Left ventricle myocardium inferior (tissue), 1 donor: ENCODE measurements at regions not wholly inside any gene's neighbourhood (a gene's known extent, or its start where the extent isn't known, plus 50 kb on each side); places are given as distances from the start of the nearest gene placed in this dataset.
"Not testable (repeated sequence)": the region's sequence is repeated elsewhere in the genome, so short reads cannot be mapped to it uniquely, and the experiment has no call there.

Source experiments
- DNase-seq: peaks from one replicate; pipeline ENCODE4 v3.0.0-alpha.2; 2020
- H3K27ac ChIP-seq: fragments of 200-600 bp; replicated peaks from 2 replicates; pipeline ENCODE4 v1.8.0; 2021
- H3K27me3 ChIP-seq: fragments of 200-600 bp; 2 replicates; pipeline ENCODE4 v1.8.0; 2021; ENCODE audit warnings: low read depth
- H3K36me3 ChIP-seq: fragments of 200-600 bp; 2 replicates; pipeline ENCODE4 v1.8.0; 2021
- H3K4me1 ChIP-seq: fragments of 200-600 bp; 2 replicates; pipeline ENCODE4 v1.8.0; 2021
- H3K4me3 ChIP-seq: fragments of 200-600 bp; 2 replicates; pipeline ENCODE4 v1.8.0; 2021; ENCODE audit warnings: mild to moderate bottlenecking, moderate library complexity
- H3K9me3 ChIP-seq: fragments of 200-600 bp; replicated peaks from 2 replicates; pipeline ENCODE4 v1.8.0; 2021
- intact Hi-C: fragments of 100-400 bp; cut with micrococcal nuclease; formaldehyde crosslinking; loops from one replicate; pipeline ENCODE4 v1.11.0; 2022
- TF ChIP-seq, protein P1 (sequence below): fragments of 200-600 bp; IDR thresholded peaks from 2 replicates; pipeline ENCODE4 v1.8.0; 2021; ENCODE audit warnings: antibody characterized with exemption, mild to moderate bottlenecking, borderline replicate concordance
- donor health status: DM: no; HTN: yes; CAD: no; lungs with severe emphysema.

DNA sequence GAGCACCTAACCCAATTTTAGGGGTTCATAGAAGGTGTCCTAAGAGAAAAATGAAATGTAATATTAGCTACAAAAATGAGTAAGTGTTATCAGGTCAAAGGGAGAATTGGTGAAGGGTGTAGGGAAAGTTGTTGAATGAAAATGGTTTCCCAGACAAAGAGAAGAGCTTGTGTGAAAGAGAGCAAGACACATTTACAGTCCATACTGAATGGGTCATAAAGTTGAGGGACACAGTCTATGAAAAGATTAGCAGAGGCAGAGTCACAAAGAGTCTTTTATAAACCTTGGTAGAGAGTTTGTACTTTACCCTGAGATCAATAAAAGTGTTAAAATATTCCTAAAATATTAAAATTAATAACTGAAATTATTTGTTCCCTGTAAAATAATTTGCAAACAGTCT, 759.4 kb downstream of the DIAPH3 start:
- no peak for DNase-seq
- Histone ChIP-seq H3K27me3 (no peaks in the 10 kb centered on the region), H3K27ac (no peak overlapping the region), H3K36me3 (no peaks in the 10 kb centered on the region), H3K4me1 (peaks cover 11% of the 10 kb centered on the region), H3K4me3 (no peak overlapping the region), H3K9me3 (peaks cover 29% of the 10 kb centered on the region)
- TF ChIP-seq, protein P1, sequence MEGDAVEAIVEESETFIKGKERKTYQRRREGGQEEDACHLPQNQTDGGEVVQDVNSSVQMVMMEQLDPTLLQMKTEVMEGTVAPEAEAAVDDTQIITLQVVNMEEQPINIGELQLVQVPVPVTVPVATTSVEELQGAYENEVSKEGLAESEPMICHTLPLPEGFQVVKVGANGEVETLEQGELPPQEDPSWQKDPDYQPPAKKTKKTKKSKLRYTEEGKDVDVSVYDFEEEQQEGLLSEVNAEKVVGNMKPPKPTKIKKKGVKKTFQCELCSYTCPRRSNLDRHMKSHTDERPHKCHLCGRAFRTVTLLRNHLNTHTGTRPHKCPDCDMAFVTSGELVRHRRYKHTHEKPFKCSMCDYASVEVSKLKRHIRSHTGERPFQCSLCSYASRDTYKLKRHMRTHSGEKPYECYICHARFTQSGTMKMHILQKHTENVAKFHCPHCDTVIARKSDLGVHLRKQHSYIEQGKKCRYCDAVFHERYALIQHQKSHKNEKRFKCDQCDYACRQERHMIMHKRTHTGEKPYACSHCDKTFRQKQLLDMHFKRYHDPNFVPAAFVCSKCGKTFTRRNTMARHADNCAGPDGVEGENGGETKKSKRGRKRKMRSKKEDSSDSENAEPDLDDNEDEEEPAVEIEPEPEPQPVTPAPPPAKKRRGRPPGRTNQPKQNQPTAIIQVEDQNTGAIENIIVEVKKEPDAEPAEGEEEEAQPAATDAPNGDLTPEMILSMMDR, result no peak
- intact Hi-C loops, result no loop called here

DNA sequence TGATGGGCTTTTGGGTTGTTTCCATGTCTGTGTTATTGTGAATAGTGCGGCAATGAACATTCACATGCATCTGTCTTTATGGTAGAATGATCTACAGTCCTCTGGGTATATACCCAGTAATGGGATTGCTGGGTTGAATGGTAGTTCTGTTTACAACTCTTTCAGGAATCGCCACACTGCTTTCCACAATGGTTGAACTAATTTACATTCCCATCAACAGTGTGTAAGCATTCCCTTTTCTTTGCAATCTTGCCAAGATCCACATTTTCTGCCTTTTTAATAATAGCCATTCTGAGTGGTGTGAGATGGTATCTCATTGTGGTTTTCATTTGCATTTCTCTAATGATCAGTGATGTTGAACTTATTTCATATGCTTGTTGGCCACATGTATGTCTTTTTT, 756.5 kb downstream of the DIAPH3 start:
- H3K36me3 ChIP-seq, intact Hi-C loops, H3K27me3 ChIP-seq, H3K4me3 ChIP-seq, H3K27ac ChIP-seq, DNase-seq: not testable (repeated sequence)
- H3K4me1 ChIP-seq, result peaks cover 16% of the 10 kb centered on the region
- peaks cover 29% of the 10 kb centered on the region for H3K9me3 ChIP-seq

DNA sequence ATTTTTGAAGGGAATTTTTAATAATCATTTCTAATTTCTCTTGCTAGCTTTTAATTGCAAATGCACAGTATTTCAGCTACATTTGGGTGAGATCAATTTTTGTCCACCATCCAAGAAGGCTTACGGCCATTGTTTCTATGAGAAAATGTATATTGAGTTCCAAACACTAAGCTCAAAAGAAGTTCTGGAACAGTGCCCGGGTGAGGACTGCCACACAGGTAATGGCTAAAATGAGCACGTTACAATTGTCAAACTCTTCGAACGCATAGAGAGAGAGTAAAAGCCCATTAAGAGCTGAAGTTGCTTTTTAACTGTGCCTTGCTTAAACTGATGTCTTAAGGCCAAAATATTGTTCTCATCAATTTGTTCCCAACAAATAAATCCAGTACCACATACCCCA, 755.0 kb downstream of the DIAPH3 start:
- H3K27me3 ChIP-seq, result no peaks in the 10 kb centered on the region
- intact Hi-C loops, result no loop called here
- no peak for DNase-seq
- H3K4me1 ChIP-seq, result peaks cover 16% of the 10 kb centered on the region
- peaks cover 24% of the 10 kb centered on the region for H3K9me3 ChIP-seq
- H3K27ac ChIP-seq, result peak overlapping the region; percentile 51
- no peak overlapping the region for H3K4me3 ChIP-seq
- TF ChIP-seq, protein P1, result no peak
- no peaks in the 10 kb centered on the region for H3K36me3 ChIP-seq

DNA sequence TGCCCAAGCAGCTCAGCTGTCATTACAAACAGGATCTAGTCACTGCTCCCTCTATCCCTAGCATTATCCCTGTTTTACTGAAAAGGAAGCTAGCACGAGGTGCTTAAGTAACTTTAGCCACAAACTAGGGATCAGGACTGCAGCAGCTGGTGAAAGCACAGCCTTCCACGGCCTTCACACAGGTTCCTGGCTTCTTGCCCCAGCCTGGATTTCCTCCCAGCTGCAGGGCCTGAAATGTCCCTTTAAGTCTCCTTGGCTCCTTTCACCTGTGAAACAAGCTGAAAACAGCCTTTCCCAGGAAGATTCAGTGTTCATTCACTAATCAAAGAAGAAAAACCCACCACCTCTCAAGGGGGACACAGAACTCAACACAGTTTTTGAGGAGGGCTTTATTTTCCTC, 754.5 kb downstream of the DIAPH3 start:
- intact Hi-C loops, result no loop called here

DNA sequence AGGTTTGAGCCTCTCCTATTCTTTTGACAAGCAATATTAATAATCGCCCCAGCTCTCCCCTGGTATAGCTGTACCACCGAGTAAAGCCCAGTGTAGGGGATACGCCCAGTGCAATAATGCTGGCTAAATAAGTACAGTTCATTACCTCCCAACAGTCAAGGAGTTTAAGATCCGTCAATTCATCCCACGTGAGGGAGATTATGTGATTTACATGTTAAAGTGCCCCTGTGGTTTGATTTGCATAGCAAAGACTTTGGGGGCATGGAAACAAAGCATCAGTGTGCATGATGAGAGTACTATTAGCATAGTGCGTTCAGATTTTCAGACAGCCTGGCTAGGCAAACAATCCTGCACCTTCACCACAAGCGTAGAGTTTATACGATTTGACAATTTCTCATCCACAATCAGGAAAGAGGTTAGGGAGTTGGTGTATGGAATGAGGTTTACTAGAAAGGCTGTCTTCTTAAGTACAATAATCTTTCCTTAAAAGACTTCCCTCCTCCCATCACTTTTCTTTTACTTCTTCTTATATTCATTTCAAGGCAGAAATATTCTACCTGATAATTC, 754.0 kb downstream of the DIAPH3 start:
- H3K27ac ChIP-seq, result peak overlapping the region; percentile 51

More for the DNA sequence above, 754.5 kb downstream of the DIAPH3 start:
- Histone ChIP-seq H3K4me3 (no peak overlapping the region), H3K36me3 (no peaks in the 10 kb centered on the region), H3K9me3 (peaks cover 24% of the 10 kb centered on the region), H3K4me1 (peaks cover 16% of the 10 kb centered on the region), H3K27ac (peak overlapping the region; percentile 51), H3K27me3 (no peaks in the 10 kb centered on the region)
- peak; percentile 79 for DNase-seq
- TF ChIP-seq, protein P1, result no peak

DNA sequence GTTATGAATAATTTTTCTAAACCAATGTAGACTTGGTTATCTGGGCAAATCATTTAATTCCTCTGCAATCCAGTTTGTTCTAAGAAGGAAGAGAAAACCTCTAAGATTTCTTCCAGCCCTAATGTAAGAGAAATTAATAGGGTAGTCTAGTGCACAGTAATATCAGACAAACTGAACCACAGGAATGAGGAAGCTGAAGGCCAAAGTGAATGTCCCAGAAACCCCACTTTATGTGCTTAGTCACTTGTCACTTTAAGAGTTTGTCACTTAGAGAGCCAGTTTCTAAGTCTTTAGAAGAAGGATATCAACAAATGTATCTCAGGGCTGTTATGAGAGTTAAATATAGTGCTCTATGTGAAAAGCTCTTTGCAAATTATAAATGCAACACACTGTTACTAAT, 750.6 kb downstream of the DIAPH3 start:
- Histone ChIP-seq H3K4me3 (no peak overlapping the region), H3K27ac (no peak overlapping the region), H3K9me3 (no peaks in the 10 kb centered on the region), H3K27me3 (no peaks in the 10 kb centered on the region), H3K36me3 (no peaks in the 10 kb centered on the region), H3K4me1 (peaks cover 16% of the 10 kb centered on the region)
- TF ChIP-seq, protein P1, result no peak
- no peak for DNase-seq
- intact Hi-C loops, result no loop called here

More for the DNA sequence above, 754.0 kb downstream of the DIAPH3 start:
- intact Hi-C loops, result no loop called here
- Histone ChIP-seq H3K27me3 (no peaks in the 10 kb centered on the region), H3K36me3 (no peaks in the 10 kb centered on the region), H3K4me3 (no peak overlapping the region), H3K9me3 (peaks cover 24% of the 10 kb centered on the region), H3K4me1 (peaks cover 16% of the 10 kb centered on the region)
- TF ChIP-seq, protein P1, result no peak
- no peak for DNase-seq
